DND-41 (cell line): ENCODE measurements at regions not wholly inside any gene's neighbourhood (a gene's known extent, or its start where the extent isn't known, plus 50 kb on each side); places are given as distances from the start of the nearest gene placed in this dataset.
"Not testable (repeated sequence)": the region's sequence is repeated elsewhere in the genome, so short reads cannot be mapped to it uniquely, and the experiment has no call there.

ENCODE experiments used
- ATAC-seq: fragments of 200-7000 bp; cut with Tn5 transposase; 3 replicates; pipeline ENCODE4 v1.9.1; 2021; ENCODE audit warnings: low read depth; ENCODE audit not compliant: insufficient read depth
- DNase-seq: peaks from one replicate; pipeline ENCODE4 v3.0.0-alpha.2; 2020
- H2AFZ ChIP-seq: 2 replicates; pipeline ENCODE4 v1.6.0; 2012; ENCODE audit warnings: low read depth, low read length
- H3K27ac ChIP-seq: 2 replicates; pipeline ENCODE4 v1.5.1; 2012; ENCODE audit warnings: low read length, inconsistent platforms
- H3K27me3 ChIP-seq: fragments of 200-600 bp; sonication (generic); 2 replicates; pipeline ENCODE4 v1.6.0; 2012; ENCODE audit warnings: low read length, mild to moderate bottlenecking, inconsistent platforms; ENCODE audit not compliant: insufficient read depth, poor library complexity
- H3K36me3 ChIP-seq: 2 replicates; pipeline ENCODE4 v1.5.1; 2012; ENCODE audit warnings: low read length, inconsistent platforms; ENCODE audit not compliant: insufficient read depth
- H3K4me1 ChIP-seq: 2 replicates; pipeline ENCODE4 v1.5.1; 2012; ENCODE audit warnings: mild to moderate bottlenecking, low read length; ENCODE audit not compliant: insufficient read depth
- H3K4me2 ChIP-seq: 2 replicates; pipeline ENCODE4 v1.6.0; 2012; ENCODE audit warnings: mild to moderate bottlenecking, moderate library complexity, low read length, inconsistent platforms; ENCODE audit not compliant: insufficient read depth
- H3K4me3 ChIP-seq, 2 experiments: fragments of 200-600 bp in 1 of 2; shearing (Covaris generic) in 1 of 2; 2 replicates each; pipeline ENCODE4 v1.5.1; 2012 to 2016; ENCODE audit warnings: inconsistent platforms in 2 of 2, low read length in 2 of 2, mild to moderate bottlenecking in 2 of 2, low read depth in 1 of 2, moderate library complexity in 1 of 2
- H3K79me2 ChIP-seq: 2 replicates; pipeline ENCODE4 v1.6.0; 2012; ENCODE audit warnings: low read length, inconsistent platforms; ENCODE audit not compliant: insufficient read depth
- H3K9ac ChIP-seq: 2 replicates; pipeline ENCODE4 v1.6.0; 2012; ENCODE audit warnings: low read depth, mild to moderate bottlenecking, inconsistent platforms, low read length, moderate library complexity
- H3K9me3 ChIP-seq: 2 replicates; pipeline ENCODE4 v1.5.1; 2012; ENCODE audit warnings: low read length, moderate library complexity, mild to moderate bottlenecking, inconsistent platforms; ENCODE audit not compliant: insufficient read depth, severe bottlenecking
- H4K20me1 ChIP-seq: 2 replicates; pipeline ENCODE4 v1.6.0; 2012; ENCODE audit warnings: low read length; ENCODE audit not compliant: insufficient read depth
- CTCF ChIP-seq: IDR thresholded peaks from 2 replicates; pipeline ENCODE4 v1.5.1; 2012; ENCODE audit warnings: borderline replicate concordance, low read length, moderate library complexity, mild to moderate bottlenecking; ENCODE audit not compliant: poor library complexity, severe bottlenecking; ENCODE audit errors: extremely low read depth
- EZH2 ChIP-seq: IDR thresholded peaks from 3 replicates; pipeline ENCODE4 v1.6.1; 2012; ENCODE audit warnings: borderline replicate concordance, low read depth, mild to moderate bottlenecking, moderate library complexity, low read length, inconsistent platforms; ENCODE audit not compliant: severe bottlenecking

DNA sequence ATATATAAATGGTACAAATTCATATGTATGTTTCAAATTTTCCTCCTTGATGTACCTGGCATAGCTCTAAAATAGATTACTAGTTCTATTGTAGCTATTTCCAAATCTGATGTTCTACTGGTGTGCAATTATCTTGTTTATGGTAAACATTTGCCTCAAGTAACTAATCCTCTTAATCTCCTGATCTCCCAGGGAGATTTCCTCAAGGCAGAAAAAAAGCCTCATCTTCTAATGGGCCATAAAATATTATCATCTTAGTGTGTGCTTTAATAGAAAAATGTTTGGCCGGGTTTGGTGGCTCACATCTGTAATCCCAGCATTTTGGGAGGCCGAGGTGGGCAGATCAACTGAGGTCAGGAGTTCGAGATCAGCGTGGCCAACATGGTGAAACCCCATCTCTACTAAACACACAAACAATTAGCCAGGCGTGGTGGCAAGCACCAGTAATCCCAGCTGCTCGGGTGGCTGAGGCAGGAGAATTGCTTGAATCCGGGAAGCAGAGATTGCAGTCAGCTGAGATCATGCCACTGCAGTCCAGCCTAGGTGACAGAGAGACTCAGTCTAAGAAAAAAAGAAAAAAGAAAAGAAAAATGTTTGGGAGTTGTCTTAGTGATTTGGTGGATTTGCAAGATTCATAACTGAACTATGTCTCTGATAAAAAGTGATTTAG is 498.9 kb upstream of the SLITRK5 start:
- DNase-seq (no peak), ATAC-seq (no peak)
- H3K9me3 ChIP-seq = no peaks in the 10 kb centered on the region
- no peak overlapping the region for H3K9ac ChIP-seq
- no peaks in the 10 kb centered on the region for H3K4me1 ChIP-seq
- H2AFZ ChIP-seq = no peak overlapping the region
- no peak overlapping the region for H3K4me3 ChIP-seq
- H3K27me3 ChIP-seq = no peaks in the 10 kb centered on the region
- H3K27ac ChIP-seq = no peak overlapping the region
- H3K79me2 ChIP-seq = no peaks in the 10 kb centered on the region
- no peaks in the 10 kb centered on the region for H4K20me1 ChIP-seq
- H3K4me2 ChIP-seq = no peak overlapping the region
- H3K36me3 ChIP-seq = no peaks in the 10 kb centered on the region
- TF ChIP-seq CTCF (no peak), EZH2 (no peak)

GRCh38 chr13:87185138-87185537 is 486.0 kb upstream of the SLITRK5 start:
- H3K9ac ChIP-seq, H3K79me2 ChIP-seq, H3K9me3 ChIP-seq, H3K4me3 ChIP-seq, H3K36me3 ChIP-seq, ATAC-seq, H3K4me1 ChIP-seq, DNase-seq, H3K4me2 ChIP-seq, H3K27me3 ChIP-seq, H3K27ac ChIP-seq, H4K20me1 ChIP-seq, H2AFZ ChIP-seq: not testable (repeated sequence)

DNA sequence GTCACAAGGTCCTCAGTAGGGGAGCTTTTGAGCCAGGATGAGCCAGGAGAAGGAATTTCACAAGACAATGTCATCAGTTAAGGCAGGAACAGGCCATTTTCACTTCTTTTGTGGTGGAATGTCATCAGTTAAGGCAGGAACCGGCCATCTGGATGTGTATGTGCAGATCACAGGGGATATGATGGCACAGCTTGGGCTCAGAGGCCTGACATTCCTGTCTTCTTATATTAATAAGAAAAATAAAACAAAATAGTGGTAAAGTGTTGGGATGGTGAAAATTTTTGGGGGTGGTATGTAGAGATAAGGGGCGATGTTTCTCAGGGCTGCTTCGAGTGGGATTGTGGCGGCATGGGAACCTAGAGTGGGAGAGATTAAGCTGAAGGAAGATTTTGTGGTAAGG is 484.5 kb upstream of the SLITRK5 start:
- H3K27ac ChIP-seq, DNase-seq, H3K4me2 ChIP-seq, H2AFZ ChIP-seq, H3K9ac ChIP-seq, H3K36me3 ChIP-seq, ATAC-seq, H4K20me1 ChIP-seq, H3K79me2 ChIP-seq, H3K4me3 ChIP-seq, H3K27me3 ChIP-seq, H3K4me1 ChIP-seq, H3K9me3 ChIP-seq: not testable (repeated sequence)

- H3K4me2 ChIP-seq, H3K9me3 ChIP-seq, H2AFZ ChIP-seq, H4K20me1 ChIP-seq, H3K79me2 ChIP-seq, H3K27me3 ChIP-seq, H3K36me3 ChIP-seq, H3K9ac ChIP-seq, H3K4me1 ChIP-seq, DNase-seq, ATAC-seq, H3K27ac ChIP-seq, H3K4me3 ChIP-seq: not testable (repeated sequence)
These were observed 479.7 kb upstream of the SLITRK5 start for GRCh38 chr13:87191485-87191884.

- TF ChIP-seq EZH2 (no peak), CTCF (no peak)
- no peak for DNase-seq
- no peaks in the 10 kb centered on the region for H3K79me2 ChIP-seq
- no peak overlapping the region for H3K27ac ChIP-seq
- no peak overlapping the region for H3K4me3 ChIP-seq
- no peaks in the 10 kb centered on the region for H3K27me3 ChIP-seq
- H2AFZ ChIP-seq = no peak overlapping the region
- no peak overlapping the region for H3K4me2 ChIP-seq
- no peak for ATAC-seq
- no peak overlapping the region for H3K9ac ChIP-seq
- no peaks in the 10 kb centered on the region for H3K4me1 ChIP-seq
- no peaks in the 10 kb centered on the region for H3K9me3 ChIP-seq
- H3K36me3 ChIP-seq = no peaks in the 10 kb centered on the region
- H4K20me1 ChIP-seq = no peaks in the 10 kb centered on the region
These were observed 472.8 kb upstream of the SLITRK5 start for GRCh38 chr13:87198371-87198770.
